GM21576 (cell line): ENCODE measurements at regions not wholly inside any gene's neighbourhood (a gene's known extent, or its start where the extent isn't known, plus 50 kb on each side); places are given as distances from the start of the nearest gene placed in this dataset.

Source experiments
- ATAC-seq: cut with Tn5 transposase; IDR thresholded peaks from one replicate; pipeline ENCODE4 v1.9.1; 2021; ENCODE audit warnings: mild to moderate bottlenecking, moderate library complexity; ENCODE audit not compliant: unreplicated experiment

DNA sequence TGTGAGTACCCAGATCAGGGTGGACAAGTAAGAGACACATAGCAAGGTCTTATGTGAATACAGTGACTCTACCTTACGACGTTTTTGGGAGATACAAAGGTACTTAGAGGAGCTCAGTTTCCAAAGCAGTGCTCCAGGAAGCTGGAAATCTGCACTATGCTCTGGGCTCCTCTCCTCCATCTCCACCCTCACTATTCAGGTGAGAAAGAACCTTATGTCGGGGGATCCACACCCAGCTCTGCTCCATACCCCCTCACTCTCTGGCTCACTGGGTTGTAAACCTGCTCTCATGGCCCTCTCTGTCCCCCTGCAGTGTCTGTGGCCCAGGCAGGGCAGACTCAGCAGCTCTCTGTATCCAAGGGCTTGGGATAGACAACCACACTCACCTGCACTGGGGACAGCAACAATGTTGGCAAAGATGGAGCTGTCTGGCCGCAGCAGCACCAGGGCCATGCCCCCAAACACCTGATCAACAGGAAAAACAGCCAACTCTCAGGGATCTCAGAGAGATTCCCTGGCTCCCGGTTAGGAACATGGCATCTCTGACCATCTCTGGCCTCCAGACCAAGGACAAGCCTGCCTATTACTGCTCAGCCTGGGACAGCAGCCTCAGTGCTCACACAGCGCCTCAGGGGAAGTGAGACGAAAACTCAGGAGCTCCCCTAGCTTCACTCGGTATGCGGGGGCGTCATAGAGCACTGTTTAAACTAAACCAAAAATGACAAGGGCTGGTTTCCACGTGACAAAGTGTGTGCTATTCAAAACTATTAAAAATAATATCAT lies 60.9 kb upstream of the TOP3B start:
- ATAC-seq = no peak

DNA sequence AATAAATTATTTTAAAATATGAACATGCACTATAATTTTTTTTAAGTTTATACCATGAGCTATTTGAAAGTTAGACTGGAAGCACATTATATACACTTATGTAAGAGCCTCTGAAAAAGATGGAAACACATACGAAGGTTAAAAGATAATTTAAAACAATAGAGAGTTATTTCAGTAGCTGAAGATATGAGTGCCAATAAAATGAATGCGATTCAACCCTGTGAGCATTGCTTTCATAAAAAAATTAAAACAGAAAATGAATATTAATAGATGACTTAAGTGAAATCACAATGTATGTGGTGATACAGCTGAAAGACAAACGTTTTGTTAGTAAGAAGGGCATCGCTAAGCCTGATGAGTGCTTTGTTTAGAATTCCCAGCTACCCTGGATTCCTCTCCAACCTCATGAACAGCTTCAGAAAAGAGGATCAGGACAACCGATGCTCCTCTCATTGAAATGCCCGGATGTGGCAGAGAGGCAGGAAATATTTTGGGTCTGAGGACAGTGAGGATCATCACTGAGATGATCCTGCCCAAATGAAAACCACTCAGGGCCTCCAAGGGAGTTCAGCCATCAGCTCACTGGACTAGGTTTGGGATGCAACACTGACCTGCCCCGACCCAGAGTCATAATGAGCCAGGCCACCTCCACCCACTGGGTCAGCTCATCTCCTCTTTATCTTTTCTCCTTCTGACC lies 60.2 kb upstream of the TOP3B start:
- ATAC-seq = no peak

DNA sequence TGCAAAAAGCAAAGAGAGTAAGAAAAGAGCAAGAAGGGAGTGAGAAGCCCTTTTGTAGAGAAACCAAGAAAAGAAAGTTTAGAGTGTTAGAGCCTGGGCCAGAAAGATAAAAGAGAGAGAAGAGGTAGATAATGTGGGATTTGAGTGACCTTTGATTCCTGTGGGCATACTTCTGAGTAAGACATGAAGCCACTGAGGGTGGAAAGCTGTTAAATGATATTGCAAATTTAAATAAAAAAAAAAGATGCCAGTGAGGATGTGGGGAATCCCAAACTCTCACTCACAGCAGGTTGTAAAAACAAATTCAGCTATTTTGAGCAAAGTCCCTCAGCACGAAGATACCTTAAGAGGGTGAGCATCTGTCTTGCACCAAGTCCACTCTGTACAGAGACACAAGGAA lies 59.4 kb upstream of the TOP3B start:
- no peak for ATAC-seq

DNA sequence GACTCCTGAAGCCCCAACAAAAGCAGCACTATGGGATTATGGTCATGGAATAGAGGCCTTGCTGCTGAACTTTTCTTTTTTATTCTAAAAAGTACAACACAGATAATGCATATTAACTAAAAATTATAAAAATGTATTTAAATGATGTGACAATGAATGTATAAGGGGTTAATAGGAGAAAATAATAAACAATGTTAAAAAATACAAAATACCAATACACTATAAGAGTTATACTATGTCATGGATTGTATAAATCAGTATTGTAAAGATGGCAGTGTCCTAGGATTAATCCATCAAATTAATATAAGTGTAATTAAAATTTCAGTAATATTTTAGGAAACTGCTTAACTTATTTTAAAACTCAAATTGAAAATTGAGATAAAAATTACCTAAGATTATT lies 58.3 kb upstream of the TOP3B start:
- ATAC-seq = no peak

DNA sequence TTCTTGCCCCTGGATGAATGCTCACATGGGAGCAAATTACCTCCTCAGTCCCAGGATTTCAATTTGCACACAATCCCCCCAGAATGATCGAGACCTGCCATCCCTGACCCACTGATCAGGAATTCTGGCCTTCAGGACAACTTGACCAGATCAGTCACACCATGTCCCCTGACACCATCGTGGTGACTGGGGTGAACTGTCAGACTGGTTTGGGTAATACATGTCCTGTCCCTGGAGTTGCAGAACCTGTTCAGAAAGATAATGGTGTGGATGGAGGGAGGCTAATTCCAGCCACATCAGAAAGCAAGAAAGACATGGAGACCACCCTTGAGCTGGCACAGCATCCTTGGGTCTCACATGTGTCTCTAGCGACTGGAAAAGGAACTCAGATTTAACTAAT lies 57.9 kb upstream of the TOP3B start:
- no peak for ATAC-seq

DNA sequence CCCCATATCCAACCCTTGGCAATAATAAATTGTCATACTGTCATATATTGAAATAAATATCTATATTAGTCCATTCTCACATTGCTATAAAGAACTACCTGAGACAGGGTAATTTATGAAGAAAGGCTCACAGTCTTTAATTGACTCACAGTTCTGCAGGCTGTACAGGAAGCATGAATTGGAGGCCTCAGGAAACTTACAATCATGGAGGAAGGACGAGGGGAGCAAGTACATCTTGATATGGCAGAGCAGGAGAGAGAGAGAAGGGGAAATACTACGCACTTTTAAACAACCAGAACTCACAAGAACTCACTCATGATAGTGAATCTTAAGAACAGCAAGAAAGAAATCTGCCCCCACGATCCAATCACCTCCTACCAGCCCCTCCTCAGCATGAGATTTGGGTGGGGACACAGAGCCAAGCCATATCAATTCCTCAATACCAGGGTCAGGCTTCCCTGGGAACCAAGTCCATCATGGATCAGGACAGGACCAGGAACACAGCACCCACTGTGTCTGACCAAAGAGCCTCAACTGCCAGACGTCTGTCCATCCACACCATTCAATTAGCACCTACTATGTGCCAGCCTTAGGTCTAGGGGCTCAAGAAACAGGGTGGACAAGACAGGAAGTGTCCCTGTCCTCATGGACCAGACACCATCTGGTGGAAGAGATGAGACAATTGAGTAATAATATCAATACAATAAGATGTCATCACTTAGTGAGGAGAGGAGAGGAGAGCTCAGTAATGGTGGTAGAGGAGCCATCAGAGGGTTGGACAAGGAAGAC lies 56.9 kb upstream of the TOP3B start:
- no peak for ATAC-seq

DNA sequence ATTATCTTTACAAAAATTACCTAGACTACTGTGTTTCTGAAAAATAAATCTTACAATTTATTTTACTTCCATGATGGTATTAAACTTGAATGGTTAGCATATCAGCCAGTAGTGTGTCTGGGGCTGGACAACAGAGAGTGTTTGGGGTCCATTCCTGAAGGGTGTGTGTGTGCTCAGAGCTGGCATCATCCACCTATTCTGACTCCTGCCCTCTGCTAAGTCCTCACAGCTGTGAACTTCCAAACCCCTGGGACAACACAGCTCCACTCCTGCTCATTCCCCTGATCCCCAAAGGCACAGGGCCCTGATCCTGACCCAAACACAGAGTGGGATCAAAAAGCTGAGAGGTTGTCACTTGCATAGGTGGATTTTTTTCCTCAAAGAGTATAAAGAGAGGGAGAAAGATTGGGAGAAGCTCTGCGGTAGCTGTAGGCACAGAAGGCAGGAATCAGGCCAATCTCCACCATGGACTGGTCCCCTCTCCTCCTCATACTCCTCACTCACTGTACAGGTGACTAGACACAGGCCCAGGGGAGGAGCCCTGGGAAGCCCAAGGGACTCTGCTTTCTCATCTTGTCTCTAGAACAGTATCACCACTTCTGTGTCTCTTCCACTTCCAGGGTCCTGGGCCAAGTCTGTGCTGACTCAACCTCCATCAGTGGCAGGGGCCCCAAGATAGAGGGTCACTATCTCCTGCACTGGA lies 55.7 kb upstream of the TOP3B start:
- no peak for ATAC-seq

DNA sequence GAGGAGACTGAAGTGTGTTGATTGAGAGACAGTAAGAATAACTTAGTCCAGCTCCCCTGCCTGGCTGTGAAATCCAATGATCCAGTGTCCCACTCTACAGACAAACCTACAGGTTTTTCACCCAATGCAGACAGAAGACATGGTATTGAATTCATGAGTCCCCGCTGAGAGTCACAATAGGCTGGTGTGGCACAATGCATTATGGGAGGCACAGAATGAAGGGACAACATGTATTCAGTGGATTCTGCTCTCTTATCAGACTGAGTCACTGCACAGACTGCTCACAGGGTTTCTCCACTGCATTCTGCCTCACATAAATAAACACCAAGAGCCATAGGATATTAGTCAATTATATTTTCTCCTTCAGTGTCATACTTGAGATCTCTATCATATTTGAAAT lies 55.2 kb upstream of the TOP3B start:
- ATAC-seq = no peak

DNA sequence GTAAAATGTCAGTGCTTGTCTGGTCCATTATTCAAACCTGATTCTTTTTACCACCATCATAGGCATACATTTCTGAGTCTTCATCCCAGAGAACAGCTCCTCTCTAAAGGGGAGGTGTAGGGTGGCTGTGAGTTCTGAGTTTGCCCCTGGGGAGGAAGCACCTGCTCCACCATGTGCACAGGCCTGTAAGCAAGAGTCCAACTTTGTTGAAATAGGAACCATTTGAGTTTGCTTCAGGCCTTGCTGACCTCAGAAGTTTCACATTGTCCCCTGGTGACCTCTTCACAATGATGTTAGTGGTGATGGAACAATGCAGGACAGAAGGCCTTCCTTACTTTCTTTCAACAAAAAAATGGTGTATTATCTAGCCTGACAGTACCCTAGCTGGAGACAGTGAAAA lies 54.6 kb upstream of the TOP3B start:
- ATAC-seq = no peak

DNA sequence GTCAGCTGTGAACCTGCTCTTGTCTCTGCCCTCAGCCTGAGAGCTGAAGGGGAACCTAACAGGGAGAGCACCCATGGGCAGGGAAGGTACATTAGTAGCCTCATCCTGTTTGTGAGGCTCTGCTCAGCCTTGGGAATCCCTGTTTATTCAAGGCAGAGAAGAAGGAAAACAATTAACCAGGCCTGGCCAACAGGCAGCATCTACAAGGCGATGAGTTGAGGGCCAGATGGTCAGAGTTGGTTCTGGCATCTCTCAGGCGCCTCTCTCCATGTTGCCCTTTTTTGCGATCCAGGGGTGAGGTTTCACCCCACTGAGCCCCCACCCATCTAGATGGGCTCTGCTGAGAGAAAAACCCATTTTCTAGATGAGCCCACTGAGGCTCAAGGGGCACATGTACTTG lies 54.0 kb upstream of the TOP3B start:
- no peak for ATAC-seq

DNA sequence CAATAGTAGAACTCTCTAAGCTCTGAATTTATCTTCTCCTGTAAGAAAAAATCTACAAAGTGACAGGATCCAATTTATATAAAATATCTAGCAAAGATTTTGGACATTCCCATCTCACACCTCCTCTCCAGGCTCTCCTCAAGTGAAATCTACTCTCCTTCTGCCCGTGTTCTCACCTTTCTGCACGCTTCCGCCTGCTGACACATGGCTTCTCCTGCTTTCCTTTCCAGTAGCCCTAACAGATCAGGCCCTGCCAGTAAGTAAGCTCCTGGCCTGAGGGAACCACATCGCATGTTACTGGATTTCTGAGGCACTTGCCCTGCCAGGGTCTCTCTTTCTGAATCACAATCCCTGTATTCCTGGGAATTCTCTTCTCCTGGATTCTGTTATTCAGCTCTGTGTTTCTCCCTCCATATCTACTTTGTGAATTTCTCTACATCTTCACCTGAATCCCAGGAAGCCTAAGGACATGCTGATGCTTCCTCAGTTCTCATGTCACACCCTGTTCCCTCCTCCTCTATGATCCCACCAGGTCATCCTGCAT lies 53.3 kb upstream of the TOP3B start:
- no peak for ATAC-seq

DNA sequence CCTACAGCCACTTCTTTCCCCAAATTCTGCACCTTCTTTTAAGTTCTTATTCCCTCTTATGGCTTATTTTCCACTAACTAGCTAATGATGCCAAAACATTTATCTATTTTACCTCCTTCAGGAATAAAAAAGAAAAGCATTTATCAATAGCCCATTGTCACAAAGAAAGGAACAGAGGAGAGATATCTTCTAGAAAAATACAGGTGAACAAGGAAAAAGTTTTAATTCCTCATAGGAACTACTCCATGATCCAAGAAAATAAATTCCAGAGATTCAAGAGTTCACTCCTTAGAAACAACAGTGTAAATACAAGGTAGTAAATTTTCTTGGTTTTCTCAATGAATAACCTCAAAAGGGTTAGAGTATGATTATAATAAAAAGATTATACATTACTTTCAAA lies 52.6 kb upstream of the TOP3B start:
- ATAC-seq = no peak

DNA sequence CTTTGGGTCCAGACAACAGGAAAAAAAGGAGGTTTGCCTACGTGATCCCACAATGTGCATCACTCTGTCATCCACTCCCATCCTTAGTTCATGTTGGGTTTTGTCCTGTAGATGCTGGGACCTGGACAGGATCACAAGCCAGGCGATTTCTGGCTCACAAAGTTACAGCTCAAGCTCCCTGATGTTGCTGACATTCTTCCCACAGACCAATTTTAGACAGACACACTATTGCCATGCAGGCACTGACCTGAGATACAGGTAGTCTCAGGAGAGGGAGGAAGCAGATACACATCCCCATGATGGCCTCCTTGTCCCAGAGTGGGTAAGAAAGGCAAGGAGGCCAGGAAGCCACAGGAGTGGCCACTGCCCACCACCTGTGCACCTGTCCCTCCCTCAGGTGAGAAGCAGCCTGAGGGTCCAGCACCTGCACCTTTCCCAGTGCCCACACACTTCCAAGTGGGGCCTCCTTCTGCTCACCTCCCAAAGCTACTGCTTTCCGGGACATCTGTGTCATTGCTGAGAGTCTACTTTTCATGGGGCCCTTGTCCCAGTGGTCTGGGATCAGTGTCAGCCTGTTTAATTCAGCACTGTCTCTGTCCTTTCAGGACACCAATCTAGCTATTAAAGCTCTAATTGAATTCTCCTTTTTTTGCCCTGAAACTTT lies 52.0 kb upstream of the TOP3B start:
- ATAC-seq = no peak

DNA sequence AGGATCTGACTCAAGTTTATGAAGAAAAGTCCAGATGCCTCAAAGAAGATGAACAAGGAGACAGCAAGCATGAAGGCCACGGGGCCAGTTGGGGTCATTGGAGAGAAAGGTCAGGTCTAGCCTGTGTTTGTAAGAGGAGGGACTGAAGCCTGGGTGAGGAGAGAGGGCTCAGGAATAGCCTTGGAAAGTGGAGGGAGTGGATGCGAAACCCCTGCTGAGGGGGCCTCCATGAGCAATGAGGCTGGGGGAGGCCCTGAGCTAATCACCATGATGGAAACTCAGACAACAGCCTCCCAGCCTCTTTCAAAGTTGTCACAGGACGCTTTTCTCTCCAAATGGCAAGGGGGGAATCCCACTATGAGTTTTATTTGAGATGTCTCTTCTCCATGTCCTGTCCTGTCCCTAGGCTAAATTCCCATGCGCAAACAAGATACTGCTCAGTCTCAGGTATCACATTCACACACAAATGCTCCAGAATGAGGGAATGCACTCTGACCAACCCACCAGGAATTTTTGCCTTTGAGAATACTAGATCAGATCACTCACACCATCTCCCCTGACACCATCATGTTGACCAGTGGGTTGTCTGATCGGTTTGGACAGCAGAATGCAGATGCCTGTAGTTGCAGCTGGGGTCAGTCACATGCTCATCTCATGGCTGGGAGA lies 51.3 kb upstream of the TOP3B start:
- no peak for ATAC-seq

DNA sequence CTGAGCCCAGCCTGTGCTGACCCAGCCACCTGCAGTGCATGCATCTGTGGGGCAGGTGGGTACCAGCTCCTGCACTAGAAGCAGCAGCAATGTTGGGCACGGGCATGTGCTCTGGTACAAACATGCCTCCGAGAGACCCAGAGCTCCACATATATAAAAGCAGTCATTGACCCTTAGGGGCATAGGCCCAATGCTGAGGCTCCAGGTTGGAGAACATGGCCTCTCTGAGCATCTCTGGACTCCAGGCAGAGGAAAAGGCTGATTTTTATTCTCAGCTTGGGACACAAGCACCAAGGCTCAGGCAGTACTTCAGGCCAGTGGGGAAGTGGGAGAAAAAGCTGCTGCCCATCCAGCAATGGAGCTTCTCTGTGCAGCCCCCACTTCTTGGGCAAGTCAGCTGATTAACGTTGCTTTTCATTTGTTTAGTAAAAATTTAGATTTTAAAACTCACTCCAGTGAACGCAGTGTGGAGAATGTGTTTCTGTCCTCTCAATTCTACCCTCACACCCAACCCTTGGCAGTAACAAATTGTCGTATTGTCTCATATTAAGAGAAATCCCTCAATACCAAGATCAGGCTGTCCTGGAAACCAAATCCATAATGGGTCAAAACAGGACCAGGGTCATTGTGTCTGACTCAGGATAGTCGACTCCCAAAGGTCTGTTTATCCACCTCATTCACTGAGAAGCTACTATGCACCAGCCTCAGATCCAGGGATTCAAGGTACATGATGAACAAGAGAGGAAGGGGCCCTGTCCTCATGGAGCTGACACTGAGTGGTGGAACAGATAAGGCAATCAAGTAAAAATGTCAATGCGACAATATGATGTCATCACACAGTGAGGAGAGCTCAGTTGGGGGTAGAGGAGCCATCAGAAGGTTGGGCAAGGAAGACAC lies 50.6 kb upstream of the TOP3B start:
- no peak for ATAC-seq

DNA sequence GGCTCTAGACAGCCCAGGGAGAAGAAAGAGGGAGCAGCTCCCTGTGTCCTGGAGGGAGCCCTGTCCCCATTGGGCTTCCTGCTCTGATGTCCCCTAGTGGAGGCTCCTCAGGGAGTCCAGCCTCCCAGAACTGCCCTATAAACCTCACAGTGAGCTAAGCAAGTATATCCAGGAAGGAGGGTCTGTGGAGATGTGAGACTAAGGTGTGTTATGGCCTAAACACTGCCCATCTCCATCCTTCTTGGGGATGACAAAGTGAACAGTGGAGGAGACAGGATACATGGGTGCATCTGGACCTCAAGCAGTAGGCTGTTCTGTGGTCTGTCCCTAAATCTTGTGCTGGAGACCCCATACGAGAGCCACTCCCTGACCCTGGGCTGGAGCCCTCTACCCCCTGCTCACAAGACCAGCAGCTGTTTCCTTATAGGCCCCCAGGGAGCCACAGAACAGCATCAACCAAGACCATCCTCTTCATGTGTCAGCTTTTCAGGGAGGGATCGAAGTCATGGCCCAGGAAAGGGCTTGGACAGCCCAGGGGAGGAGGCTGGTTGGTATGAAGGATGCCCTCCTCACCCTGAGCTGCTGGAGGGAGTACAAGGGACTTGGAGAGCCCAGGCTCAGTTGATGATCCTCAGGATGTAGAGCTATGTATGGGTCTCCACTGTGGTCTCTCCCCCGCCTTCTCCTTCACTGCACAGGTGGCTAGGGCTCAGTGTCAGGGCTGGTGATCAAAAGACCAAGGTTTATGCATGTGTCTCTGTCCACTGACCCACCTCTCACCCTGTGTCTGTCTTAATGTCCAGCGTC lies 49.7 kb upstream of the TOP3B start:
- no peak for ATAC-seq
